ENCODE measurements at regions not wholly inside any gene's neighbourhood (a gene's known extent, or its start where the extent isn't known, plus 50 kb on each side); places are given as distances from the start of the nearest gene placed in this dataset.

DNA sequence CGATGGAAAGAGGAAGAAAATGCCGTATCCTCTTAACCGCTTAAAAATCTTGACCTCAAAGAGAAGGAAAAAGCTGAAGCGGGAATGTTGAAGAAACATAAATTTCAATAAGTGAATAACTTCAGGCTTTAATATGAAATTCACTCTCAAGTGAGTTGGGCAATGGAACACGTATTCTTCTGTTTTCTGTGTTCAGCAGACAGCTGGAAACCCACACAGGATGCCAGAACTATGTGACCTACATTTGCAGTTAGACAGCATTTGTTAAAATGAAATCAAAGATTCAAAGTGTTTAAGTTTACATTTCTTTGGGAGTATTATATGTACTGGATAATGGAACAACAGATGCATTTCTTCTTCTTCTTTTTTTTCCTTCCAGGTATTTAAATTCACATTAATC is 80.5 kb upstream of the SPATS2L start:
- Histone ChIP-seq H3K27ac (no peak overlapping the region), H3K27me3 (replicated peaks in 1 of 7) (no peaks in the 10 kb centered on the region), H3K4me3 (no peak overlapping the region), H3K9me3 (no peaks in the 10 kb centered on the region), H3K36me3 (no peaks in the 10 kb centered on the region), H3K4me1 (peaks cover 0 to 7% (median 0%) of the 10 kb centered on the region in 6 donors)
- 67 to 81% (median 70%) methylated on average over 5 of the region's 5 CpGs for WGBS, 5 donors
- no peak for TF ChIP-seq POLR2AphosphoS5 (IDR thresholded peaks at IDR 0.05)
- no peak for TF ChIP-seq POLR2A (IDR thresholded peaks at IDR 0.05)
- no peak for TF ChIP-seq CTCF (IDR thresholded peaks at IDR 0.05 in 8 of 11, conservative IDR thresholded peaks at IDR 0.05 in 3 of 11)
- DNase-seq: no peak
- intact Hi-C loops (cut with DNase I; ENCODE audit: low total_unique reads): no loop called here

GRCh38 chr2:200226451-200227426 is 79.8 kb upstream of the SPATS2L start:
- Histone ChIP-seq H3K9me3 (no peaks in the 10 kb centered on the region), H3K36me3 (no peaks in the 10 kb centered on the region), H3K4me1 (peaks cover 0 to 7% (median 0%) of the 10 kb centered on the region in 6 donors), H3K27me3 (replicated peaks in 1 of 7) (no peaks in the 10 kb centered on the region), H3K4me3 (no peak overlapping the region), H3K27ac (no peak overlapping the region)
- no peak for DNase-seq
- WGBS, 5 donors: 68 to 77% (median 73%) methylated on average over 6 of the region's 6 CpGs
- TF ChIP-seq CTCF (IDR thresholded peaks at IDR 0.05 in 8 of 11, conservative IDR thresholded peaks at IDR 0.05 in 3 of 11) (no peak), POLR2AphosphoS5 (IDR thresholded peaks at IDR 0.05) (no peak), POLR2A (IDR thresholded peaks at IDR 0.05) (no peak)
- intact Hi-C loops (cut with DNase I; ENCODE audit: low total_unique reads): no loop called here

- WGBS, 5 donors: 63 to 85% (median 69%) methylated on average over 1 of the region's 1 CpG
Measured at GRCh38 chr2:200230716-200231115, 75.8 kb upstream of the SPATS2L start.

More at GRCh38 chr2:200230716-200231115, 75.8 kb upstream of the SPATS2L start:
- Histone ChIP-seq H3K27me3 (replicated peaks in 1 of 7) (no peaks in the 10 kb centered on the region), H3K36me3 (no peaks in the 10 kb centered on the region), H3K4me3 (no peak overlapping the region), H3K9me3 (no peaks in the 10 kb centered on the region), H3K4me1 (peaks cover 0 to 7% (median 0%) of the 10 kb centered on the region in 6 donors), H3K27ac (no peak overlapping the region)
- no peak for TF ChIP-seq POLR2AphosphoS5 (IDR thresholded peaks at IDR 0.05)
- no peak for TF ChIP-seq CTCF (IDR thresholded peaks at IDR 0.05 in 8 of 11, conservative IDR thresholded peaks at IDR 0.05 in 3 of 11)
- no peak for TF ChIP-seq POLR2A (IDR thresholded peaks at IDR 0.05)
- no peak for DNase-seq
- intact Hi-C loops (cut with DNase I; ENCODE audit: low total_unique reads): no loop called here

Measured in spleen (tissue), 11 donors.